Neural progenitor cell (in vitro differentiated cells): ENCODE measurements at regions not wholly inside any gene's neighbourhood (a gene's known extent, or its start where the extent isn't known, plus 50 kb on each side); places are given as distances from the start of the nearest gene placed in this dataset.

Experiments
- CTCF ChIP-seq: fragments of 200-600 bp; sonication (generic); IDR thresholded peaks from 2 replicates; pipeline ENCODE4 v1.5.1; 2017; ENCODE audit warnings: antibody characterized with exemption, mild to moderate bottlenecking
- EZH2 ChIP-seq: fragments of 200-600 bp; sonication (generic); IDR thresholded peaks from 2 replicates; pipeline ENCODE4 v1.6.1; 2017; ENCODE audit warnings: antibody characterized with exemption, mild to moderate bottlenecking, moderate library complexity

GRCh38 chr1:99465176-99465900, 180.6 kb upstream of the PALMD start:
- no peak for TF ChIP-seq CTCF
- TF ChIP-seq EZH2: no peak
